Right lobe of liver (tissue), 6 donors: ENCODE measurements at regions not wholly inside any gene's neighbourhood (a gene's known extent, or its start where the extent isn't known, plus 50 kb on each side); places are given as distances from the start of the nearest gene placed in this dataset.
"Not testable (repeated sequence)": the region's sequence is repeated elsewhere in the genome, so short reads cannot be mapped to it uniquely, and the experiment has no call there.

Experiments
- ATAC-seq, 4 donors: fragments of 200-7000 bp; cut with Tn5 transposase; one replicate each; pipeline ENCODE4 v1.9.1; 2020; ENCODE audit warnings: mild to moderate bottlenecking in 4 of 4, moderate library complexity in 4 of 4
- DNase-seq, 3 donors: peaks; one replicate each; pipeline ENCODE4 v3.0.0-alpha.2; 2020
- H3K27ac ChIP-seq, 3 donors: fragments of 200-600 bp; one replicate each; pipeline ENCODE4 v1.8.0; 2022
- H3K27me3 ChIP-seq, 2 donors: fragments of 200-600 bp; one replicate each; pipeline ENCODE4 v1.8.0; 2022
- H3K36me3 ChIP-seq, 4 donors: fragments of 200-600 bp; sonication (generic) in 1 of 4; one replicate each; pipeline versions ENCODE4 v1.5.1 to v1.8.0; 2017 to 2022; ENCODE audit warnings: control low read depth in 1 of 4
- H3K4me1 ChIP-seq, 4 donors: fragments of 200-600 bp; sonication (generic) in 1 of 4; one replicate each; pipeline versions ENCODE4 v1.5.1 to v1.8.0; 2017 to 2022; ENCODE audit warnings: control low read depth in 1 of 4
- H3K4me3 ChIP-seq, 3 donors: fragments of 200-600 bp; one replicate each; pipeline ENCODE4 v1.8.0; 2022
- H3K9me3 ChIP-seq, 4 donors: fragments of 200-600 bp; sonication (generic) in 1 of 4; one replicate each; pipeline versions ENCODE4 v1.5.1 to v1.8.0; 2017 to 2022; ENCODE audit warnings: control low read depth in 1 of 4
- POLR2A ChIP-seq: fragments of 450-650 bp; IDR thresholded peaks from one replicate; pipeline ENCODE4 v1.6.1; 2017; ENCODE audit warnings: antibody characterized with exemption, mild to moderate bottlenecking
- WGBS: methylation state at CpG from one replicate; pipeline ENCODE4 v1.1.6; 2018; ENCODE audit warnings: low coverage, low lambda C conversion rate; ENCODE audit not compliant: insufficient coverage; ENCODE audit errors: missing lambda C conversion rate; 5-methylcytosine and 5-hydroxymethylcytosine counted together
- intact Hi-C, 2 donors: fragments of 100-400 bp; cut with DNase I; formaldehyde crosslinking; loops; one replicate each; pipeline versions ENCODE4 v1.11.2 to v1.14.1; 2022
- TF ChIP-seq, protein P1 (sequence below), 4 donors: fragments of 200-600 bp in 3 of 4; fragments of 450-650 bp in 1 of 4; IDR thresholded peaks; one replicate each; pipeline versions ENCODE4 v1.5.1 to v1.8.0; 2016 to 2022; ENCODE audit warnings: antibody characterized with exemption in 4 of 4, mild to moderate bottlenecking in 2 of 4
- donor health status: DM: no; HTN: yes; CAD: no.
- donor health status: DM: no; HTN: no; CAD: no.
- donor health status: DM: no; HTN: no; CAD: no.
- donor health status: DM: no; HTN: yes; CAD: no.
- donor health status: DM: no; HTN: yes; CAD: no.

DNA sequence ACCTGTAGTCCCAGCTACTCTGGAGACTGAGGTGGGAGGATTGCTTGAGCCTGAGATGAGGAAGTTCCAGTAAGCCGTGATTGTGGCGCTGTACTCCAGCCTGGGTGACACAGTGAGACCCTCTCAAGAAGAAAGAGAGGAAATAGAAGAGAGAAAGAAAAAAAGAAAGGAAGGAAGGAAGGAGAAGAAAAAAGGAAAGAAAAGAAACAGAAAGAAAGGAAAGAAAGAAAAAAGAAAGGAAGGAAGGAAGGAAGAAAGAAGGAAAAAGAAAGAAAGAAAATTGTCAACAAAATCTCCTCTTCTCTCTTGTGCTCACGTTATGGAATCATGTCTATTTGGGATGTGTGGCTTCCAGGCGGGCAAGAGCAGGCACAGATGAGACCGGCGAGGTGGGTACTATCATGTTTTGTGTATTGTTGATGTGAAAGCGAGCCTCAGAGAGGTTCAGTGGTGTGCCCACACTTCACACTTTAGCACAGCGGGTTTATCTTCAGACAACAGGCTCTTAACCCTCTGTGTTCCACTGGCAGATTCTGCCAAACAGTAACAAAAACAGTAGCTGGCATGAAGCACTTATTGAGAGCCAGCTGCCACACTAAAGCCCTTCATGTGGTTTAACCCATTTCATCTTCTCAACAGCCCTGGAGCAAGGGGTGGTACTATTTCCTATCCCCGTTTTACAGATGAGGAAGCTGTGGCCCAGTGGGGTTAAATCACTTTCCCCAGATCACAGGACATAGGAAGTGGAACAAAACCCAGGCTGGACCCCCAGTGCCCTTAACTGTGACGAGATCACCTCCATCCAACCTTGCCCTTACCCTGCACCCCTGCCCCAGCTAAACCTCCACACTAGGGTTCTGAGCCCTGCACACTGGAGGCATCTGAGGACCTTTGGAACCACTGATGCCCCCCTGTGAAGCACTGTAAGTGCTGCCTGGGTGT lies 94.7 kb upstream of the TARDBP start:
- WGBS, result 30% methylated on average over 6 of the region's 10 CpGs
- peak in 1 of 3 donors; percentile 7 for DNase-seq
- Histone ChIP-seq H3K36me3 (no peaks in the 10 kb centered on the region), H3K4me1 (no peaks in the 10 kb centered on the region), H3K9me3 (no peaks in the 10 kb centered on the region), H3K27ac (no peak overlapping the region), H3K27me3 (no peaks in the 10 kb centered on the region), H3K4me3 (no peak overlapping the region)
- no peak for ATAC-seq
- TF ChIP-seq, protein P1, sequence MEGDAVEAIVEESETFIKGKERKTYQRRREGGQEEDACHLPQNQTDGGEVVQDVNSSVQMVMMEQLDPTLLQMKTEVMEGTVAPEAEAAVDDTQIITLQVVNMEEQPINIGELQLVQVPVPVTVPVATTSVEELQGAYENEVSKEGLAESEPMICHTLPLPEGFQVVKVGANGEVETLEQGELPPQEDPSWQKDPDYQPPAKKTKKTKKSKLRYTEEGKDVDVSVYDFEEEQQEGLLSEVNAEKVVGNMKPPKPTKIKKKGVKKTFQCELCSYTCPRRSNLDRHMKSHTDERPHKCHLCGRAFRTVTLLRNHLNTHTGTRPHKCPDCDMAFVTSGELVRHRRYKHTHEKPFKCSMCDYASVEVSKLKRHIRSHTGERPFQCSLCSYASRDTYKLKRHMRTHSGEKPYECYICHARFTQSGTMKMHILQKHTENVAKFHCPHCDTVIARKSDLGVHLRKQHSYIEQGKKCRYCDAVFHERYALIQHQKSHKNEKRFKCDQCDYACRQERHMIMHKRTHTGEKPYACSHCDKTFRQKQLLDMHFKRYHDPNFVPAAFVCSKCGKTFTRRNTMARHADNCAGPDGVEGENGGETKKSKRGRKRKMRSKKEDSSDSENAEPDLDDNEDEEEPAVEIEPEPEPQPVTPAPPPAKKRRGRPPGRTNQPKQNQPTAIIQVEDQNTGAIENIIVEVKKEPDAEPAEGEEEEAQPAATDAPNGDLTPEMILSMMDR (IDR thresholded peaks at IDR 0.05), result no peak
- TF ChIP-seq POLR2A, result no peak
- intact Hi-C loops, result no loop called here

DNA sequence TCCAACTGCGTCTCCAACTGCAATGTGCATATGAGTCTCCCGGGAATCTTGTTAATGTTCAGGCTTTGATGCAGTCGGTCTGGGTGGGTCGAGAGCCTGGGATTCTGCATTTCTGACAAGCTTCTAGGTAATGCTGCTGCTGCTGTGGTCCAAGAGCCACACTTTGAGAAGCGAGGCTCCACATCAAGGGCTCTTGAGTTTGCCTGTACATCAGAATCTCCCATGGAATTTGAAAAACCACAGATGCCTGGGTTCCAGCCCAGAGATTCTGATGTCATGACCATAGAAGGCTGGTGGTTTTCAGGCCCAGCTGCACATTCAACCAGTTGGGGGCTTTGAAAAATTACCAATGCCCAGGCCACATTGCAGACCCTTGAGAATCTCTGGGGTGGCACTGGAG lies 93.9 kb upstream of the TARDBP start:
- no peaks in the 10 kb centered on the region for H3K4me1 ChIP-seq
- H3K4me3 ChIP-seq, result no peak overlapping the region
- H3K27ac ChIP-seq, result no peak overlapping the region
- no peaks in the 10 kb centered on the region for H3K27me3 ChIP-seq
- no peak for ATAC-seq
- H3K36me3 ChIP-seq, result no peaks in the 10 kb centered on the region
- intact Hi-C loops, result no loop called here
- TF ChIP-seq, protein P1 (IDR thresholded peaks at IDR 0.05), result no peak
- no peak for TF ChIP-seq POLR2A
- H3K9me3 ChIP-seq, result no peaks in the 10 kb centered on the region
- no peak for DNase-seq
- WGBS, result 60% methylated on average over 2 of the region's 5 CpGs

DNA sequence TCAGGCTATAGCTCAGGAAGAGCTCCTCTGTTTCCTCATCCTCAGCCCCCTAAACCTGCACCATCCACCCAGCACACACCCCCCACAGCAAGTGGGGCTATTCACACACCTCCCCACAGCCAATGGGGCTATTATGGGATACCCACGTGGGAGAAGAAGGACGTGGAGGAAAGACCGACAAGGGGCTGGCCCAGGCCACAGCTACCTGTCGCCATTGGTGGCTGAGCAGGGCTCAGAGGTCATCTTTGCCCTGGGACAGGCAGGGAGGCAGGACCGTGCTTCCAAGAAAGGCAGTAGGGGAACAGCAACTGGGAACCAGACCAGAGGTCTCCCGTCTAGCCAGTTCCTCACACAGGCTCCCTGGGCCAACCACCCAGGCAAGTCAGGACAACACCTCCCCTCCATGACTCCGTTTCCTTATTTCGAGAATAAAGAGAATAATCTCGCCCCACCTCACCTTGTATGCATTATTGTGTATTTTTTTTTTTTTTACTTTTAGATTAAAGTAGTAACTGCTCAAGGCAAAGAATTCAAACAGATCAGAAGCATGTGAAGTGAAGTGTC lies 92.3 kb upstream of the TARDBP start:
- intact Hi-C loops, result no loop called here
- WGBS, result 44% methylated on average over 4 of the region's 9 CpGs
- no peaks in the 10 kb centered on the region for H3K4me1 ChIP-seq
- no peaks in the 10 kb centered on the region for H3K9me3 ChIP-seq
- ATAC-seq (peak in 1 of 4 donors; percentile 23), DNase-seq (no peak)
- no peaks in the 10 kb centered on the region for H3K27me3 ChIP-seq
- no peaks in the 10 kb centered on the region for H3K36me3 ChIP-seq
- no peak overlapping the region for H3K27ac ChIP-seq
- no peak overlapping the region for H3K4me3 ChIP-seq
- no peak for TF ChIP-seq POLR2A
- TF ChIP-seq, protein P1 (IDR thresholded peaks at IDR 0.05), result no peak

DNA sequence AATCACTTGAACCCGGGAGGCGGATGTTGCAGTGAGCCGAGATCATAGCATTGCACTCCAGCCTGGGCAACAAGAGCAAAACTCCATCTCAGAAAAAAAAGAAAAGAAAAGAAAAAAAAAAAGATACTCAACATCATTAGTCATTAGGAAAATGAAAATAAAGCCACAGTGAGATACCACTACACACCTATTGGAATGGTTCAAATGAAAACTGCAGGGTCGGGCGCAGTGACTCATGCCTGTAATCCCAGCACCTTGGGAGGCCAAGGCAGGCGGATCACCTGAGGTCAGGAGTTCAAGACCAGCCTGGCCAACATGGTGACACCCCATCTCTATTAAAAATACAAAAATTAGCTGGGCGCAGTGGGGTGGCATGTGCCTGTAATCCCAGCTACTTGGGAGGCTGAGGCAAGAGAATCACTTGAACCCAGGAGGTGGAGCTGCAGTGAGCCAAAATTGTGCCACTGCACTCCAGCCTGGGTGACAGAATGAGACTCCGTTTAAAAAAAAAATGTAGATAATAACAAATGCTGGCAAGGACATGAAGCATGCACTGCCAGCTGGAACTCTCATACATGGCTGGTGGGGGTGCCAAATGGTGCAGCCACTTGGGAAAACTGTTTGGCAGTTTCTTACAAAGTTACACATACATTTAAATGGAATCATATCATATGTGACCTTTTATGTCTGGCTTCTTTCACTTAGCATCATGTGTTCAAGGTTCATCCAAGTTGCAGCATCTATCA lies 90.0 kb upstream of the TARDBP start:
- H3K4me3 ChIP-seq, DNase-seq, H3K9me3 ChIP-seq, H3K36me3 ChIP-seq, H3K4me1 ChIP-seq, H3K27me3 ChIP-seq, H3K27ac ChIP-seq, intact Hi-C loops, ATAC-seq: not testable (repeated sequence)
- WGBS, result 81% methylated on average over 7 of the region's 8 CpGs

DNA sequence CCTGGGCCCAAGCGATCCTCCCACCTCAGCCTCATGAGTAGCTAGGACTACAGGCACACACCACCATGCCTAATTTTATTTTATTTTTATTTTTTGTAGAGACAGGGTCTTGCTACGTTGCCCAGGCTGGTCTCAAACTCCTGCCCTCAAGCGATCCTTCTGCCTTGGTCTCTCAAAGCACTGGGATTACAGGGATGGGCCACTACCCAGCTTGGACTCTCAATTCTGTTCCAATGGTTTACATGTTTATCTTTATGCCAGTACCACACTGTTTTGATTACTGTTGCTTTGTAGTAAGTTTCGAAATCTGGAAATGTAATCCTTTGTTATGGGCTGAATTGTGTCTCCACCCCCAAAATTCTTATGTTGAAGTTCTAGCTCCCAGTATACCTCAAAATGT lies 88.4 kb upstream of the TARDBP start:
- intact Hi-C loops, result no loop called here
- Histone ChIP-seq H3K4me3 (no peak overlapping the region), H3K36me3 (no peaks in the 10 kb centered on the region), H3K4me1 (no peaks in the 10 kb centered on the region), H3K9me3 (no peaks in the 10 kb centered on the region), H3K27ac (no peak overlapping the region), H3K27me3 (no peaks in the 10 kb centered on the region)
- WGBS, result 84% methylated on average over 4 of the region's 4 CpGs
- ATAC-seq (no peak), DNase-seq (no peak)
- TF ChIP-seq POLR2A, result no peak
- TF ChIP-seq, protein P1 (IDR thresholded peaks at IDR 0.05), result no peak
